Spleen (tissue), 11 donors: ENCODE measurements at regions not wholly inside any gene's neighbourhood (a gene's known extent, or its start where the extent isn't known, plus 50 kb on each side); places are given as distances from the start of the nearest gene placed in this dataset.

Experiments used
- DNase-seq: peaks from one replicate; pipeline ENCODE4 v3.0.0-alpha.2; 2020
- H3K27ac ChIP-seq, 8 donors: fragments of 200-600 bp; sonication (generic) in 7 of 8; 1 replicate in 4 of 8; 2 replicates in 4 of 8; pipeline versions ENCODE4 v1.5.0 to v1.8.0; 2016 to 2021; ENCODE audit warnings: inconsistent platforms in 4 of 8, mild to moderate bottlenecking in 4 of 8, moderate library complexity in 1 of 8
- H3K27me3 ChIP-seq, 7 donors: fragments of 200-600 bp; sonication (generic) in 6 of 7; replicated peaks in 1 of 7; 1 replicate in 4 of 7; 2 replicates in 3 of 7; pipeline versions ENCODE4 v1.5.0 to v1.8.0; 2016 to 2021; ENCODE audit warnings: inconsistent platforms in 3 of 7, mild to moderate bottlenecking in 1 of 7
- H3K36me3 ChIP-seq, 6 donors: fragments of 200-600 bp; sonication (generic) in 5 of 6; 1 replicate in 4 of 6; 2 replicates in 2 of 6; pipeline versions ENCODE4 v1.5.0 to v1.8.0; 2016 to 2021; ENCODE audit warnings: inconsistent platforms in 2 of 6
- H3K4me1 ChIP-seq, 6 donors: fragments of 200-600 bp; sonication (generic) in 5 of 6; 1 replicate in 3 of 6; 2 replicates in 3 of 6; pipeline versions ENCODE4 v1.5.0 to v1.8.0; 2016 to 2021; ENCODE audit warnings: inconsistent platforms in 3 of 6
- H3K4me3 ChIP-seq, 8 donors: fragments of 200-600 bp; sonication (generic) in 7 of 8; 1 replicate in 4 of 8; 2 replicates in 4 of 8; pipeline versions ENCODE4 v1.5.0 to v1.8.0; 2016 to 2021; ENCODE audit warnings: inconsistent platforms in 4 of 8, mild to moderate bottlenecking in 4 of 8, moderate library complexity in 2 of 8
- H3K9me3 ChIP-seq, 8 donors: fragments of 200-600 bp; sonication (generic) in 7 of 8; 1 replicate in 4 of 8; 2 replicates in 4 of 8; pipeline versions ENCODE4 v1.5.0 to v1.8.0; 2016 to 2021; ENCODE audit warnings: inconsistent platforms in 4 of 8
- CTCF ChIP-seq, 11 experiments: fragments of 200-600 bp in 7 of 11; fragments of 450-650 bp in 4 of 11; sonication (generic) in 4 of 11; IDR thresholded peaks in 8 of 11; conservative IDR thresholded peaks in 3 of 11; 1 replicate in 7 of 11; 2 replicates in 4 of 11; pipeline versions ENCODE4 v1.4.0 to v1.8.0; 2016 to 2021; ENCODE audit warnings: antibody characterized with exemption in 11 of 11, inconsistent platforms in 4 of 11, mild to moderate bottlenecking in 1 of 11
- POLR2A ChIP-seq, 3 donors: fragments of 450-650 bp; IDR thresholded peaks; one replicate each; pipeline ENCODE4 v1.5.1; 2017; ENCODE audit warnings: antibody characterized with exemption in 3 of 3, mild to moderate bottlenecking in 1 of 3
- POLR2AphosphoS5 ChIP-seq, 3 donors: sonication (generic); formaldehyde crosslinking; IDR thresholded peaks; one replicate each; pipeline ENCODE4 v1.5.1; 2017; ENCODE audit warnings: antibody characterized with exemption in 3 of 3
- WGBS, 5 donors: extraction: QIAGEN DNeasy Blood & Tissue Kit in 3 of 5; methylation state at CpG; one replicate each; pipeline versions ENCODE4 v1.1.5 to v1.1.7; 2013 to 2018; 5-methylcytosine and 5-hydroxymethylcytosine counted together
- intact Hi-C: fragments of 100-400 bp; cut with DNase I; formaldehyde crosslinking; loops from one replicate; pipeline ENCODE4 v1.15.0; 2023; ENCODE audit warnings: low total_unique reads
- donor health status: healthy with polysubstance abuse.
- donor health status: DM: no; HTN: no; CAD: no; lungs with moderate emphysema.
- donor health status: DM: no; HTN: no; CAD: no.
- donor health status: Bipolar disorder and iron deficiency.
- donor health status: healthy.
- donor health status: DM: no; HTN: no; CAD: no.
- donor health status: DM: yes; HTN: yes; CAD: no.

DNA sequence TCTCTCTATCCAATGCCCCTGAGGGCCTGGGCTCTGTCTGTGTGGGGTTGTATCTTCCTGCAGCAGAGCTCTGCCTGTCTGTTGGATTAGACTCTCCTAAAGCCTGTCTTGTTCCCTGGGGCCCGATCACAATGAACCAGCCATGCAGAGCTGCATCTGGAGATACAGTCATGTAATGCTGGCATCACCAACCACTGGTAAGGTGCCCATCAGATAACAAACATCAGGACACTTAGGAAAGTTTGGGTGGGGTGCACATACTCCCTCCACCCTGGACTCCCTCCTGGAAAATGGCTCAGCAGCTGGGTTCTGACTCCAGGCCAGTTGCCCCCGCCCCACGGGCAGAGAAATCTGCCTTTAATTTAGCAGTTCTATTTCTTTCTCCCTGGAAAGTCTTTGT lies 61.3 kb upstream of the BRD7 start:
- TF ChIP-seq POLR2A (IDR thresholded peaks at IDR 0.05), result no peak
- no peak for TF ChIP-seq POLR2AphosphoS5 (IDR thresholded peaks at IDR 0.05)
- no peak for TF ChIP-seq CTCF (IDR thresholded peaks at IDR 0.05 in 8 of 11, conservative IDR thresholded peaks at IDR 0.05 in 3 of 11)
- no peaks in the 10 kb centered on the region for H3K36me3 ChIP-seq
- H3K27me3 ChIP-seq, result peaks cover 0 to 11% (median 0%) of the 10 kb centered on the region in 7 donors
- H3K4me1 ChIP-seq, result no peaks in the 10 kb centered on the region
- no peak for DNase-seq
- H3K9me3 ChIP-seq, result no peaks in the 10 kb centered on the region
- H3K4me3 ChIP-seq, result no peak overlapping the region
- WGBS, 5 donors, result 83 to 93% (median 87%) methylated on average over 3 of the region's 3 CpGs
- no peak overlapping the region for H3K27ac ChIP-seq
- intact Hi-C loops, result no loop called here

DNA sequence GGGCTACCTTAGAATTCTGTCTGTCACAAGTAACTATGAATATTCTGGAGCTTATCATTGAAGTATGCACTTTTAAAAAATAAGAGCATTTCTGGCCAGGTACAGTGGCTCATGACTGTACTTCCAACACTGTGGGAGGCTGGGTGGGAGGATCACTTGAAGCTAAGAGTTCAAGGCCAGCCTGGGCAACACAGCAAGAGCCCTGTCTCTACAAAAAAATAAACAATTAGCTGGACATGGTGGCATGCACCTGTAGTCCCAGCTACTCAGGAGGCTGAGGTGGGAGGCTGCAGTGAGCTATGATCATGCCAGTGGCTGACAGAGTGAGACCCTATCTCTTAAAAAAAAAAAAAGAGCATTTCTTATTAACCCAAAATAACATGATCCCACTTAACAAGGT lies 60.0 kb upstream of the BRD7 start:
- Histone ChIP-seq H3K4me3 (no peak overlapping the region), H3K36me3 (no peaks in the 10 kb centered on the region), H3K9me3 (no peaks in the 10 kb centered on the region), H3K27ac (no peak overlapping the region), H3K4me1 (no peaks in the 10 kb centered on the region), H3K27me3 (peaks cover 0 to 11% (median 0%) of the 10 kb centered on the region in 7 donors)
- no peak for DNase-seq
- no peak for TF ChIP-seq CTCF (IDR thresholded peaks at IDR 0.05 in 8 of 11, conservative IDR thresholded peaks at IDR 0.05 in 3 of 11)
- TF ChIP-seq POLR2AphosphoS5 (IDR thresholded peaks at IDR 0.05), result no peak
- no peak for TF ChIP-seq POLR2A (IDR thresholded peaks at IDR 0.05)
- intact Hi-C loops, result no loop called here

DNA sequence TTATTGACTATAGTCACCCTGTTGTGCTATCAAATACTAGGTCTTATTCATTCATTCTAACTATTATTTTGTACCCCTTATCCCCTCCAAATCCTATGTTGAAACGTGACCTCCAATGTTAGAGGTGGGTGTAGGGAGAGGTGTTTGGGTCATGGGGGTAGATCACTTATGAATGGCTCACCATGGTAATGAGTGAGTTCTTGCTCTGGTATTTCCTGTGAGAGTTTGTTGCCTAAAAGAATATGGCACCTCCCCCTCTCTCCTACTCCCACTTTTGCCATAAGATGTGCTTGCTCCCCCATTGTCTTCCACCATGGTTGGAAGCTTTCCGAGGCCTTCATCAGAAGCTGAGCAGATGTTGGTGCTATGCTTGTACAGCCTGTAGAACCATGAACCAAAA lies 59.3 kb upstream of the BRD7 start:
- WGBS, 5 donors, result 75 to 92% (median 84%) methylated on average over 2 of the region's 2 CpGs

GRCh38 chr16:50427107-50427506 lies 58.3 kb upstream of the BRD7 start:
- no peak for DNase-seq
- no peaks in the 10 kb centered on the region for H3K4me1 ChIP-seq
- intact Hi-C loops, result no loop called here
- H3K27me3 ChIP-seq, result peaks cover 0 to 7% (median 0%) of the 10 kb centered on the region in 7 donors
- TF ChIP-seq CTCF (IDR thresholded peaks at IDR 0.05 in 8 of 11, conservative IDR thresholded peaks at IDR 0.05 in 3 of 11) (no peak), POLR2A (IDR thresholded peaks at IDR 0.05) (no peak), POLR2AphosphoS5 (IDR thresholded peaks at IDR 0.05) (no peak)
- no peaks in the 10 kb centered on the region for H3K36me3 ChIP-seq
- H3K27ac ChIP-seq, result no peak overlapping the region
- H3K4me3 ChIP-seq, result no peak overlapping the region
- no peaks in the 10 kb centered on the region for H3K9me3 ChIP-seq
- 75 to 95% (median 89%) methylated on average over 6 of the region's 6 CpGs for WGBS, 5 donors

More for the DNA sequence above, 59.3 kb upstream of the BRD7 start:
- H3K36me3 ChIP-seq, result no peaks in the 10 kb centered on the region
- H3K4me3 ChIP-seq, result no peak overlapping the region
- no peaks in the 10 kb centered on the region for H3K4me1 ChIP-seq
- H3K27ac ChIP-seq, result no peak overlapping the region
- no peak for TF ChIP-seq CTCF (IDR thresholded peaks at IDR 0.05 in 8 of 11, conservative IDR thresholded peaks at IDR 0.05 in 3 of 11)
- TF ChIP-seq POLR2A (IDR thresholded peaks at IDR 0.05), result no peak
- no peak for TF ChIP-seq POLR2AphosphoS5 (IDR thresholded peaks at IDR 0.05)
- DNase-seq, result no peak
- H3K27me3 ChIP-seq, result peaks cover 0 to 11% (median 0%) of the 10 kb centered on the region in 7 donors
- intact Hi-C loops, result no loop called here
- no peaks in the 10 kb centered on the region for H3K9me3 ChIP-seq
